ENCODE measurements at regions not wholly inside any gene's neighbourhood (a gene's known extent, or its start where the extent isn't known, plus 50 kb on each side); places are given as distances from the start of the nearest gene placed in this dataset.

GRCh38 chr7:68429411-68430117 is 1168.7 kb upstream of the AUTS2 start:
- H3K27ac Mint-ChIP-seq = no peak overlapping the region
- intact Hi-C loops (cut with micrococcal nuclease) = no loop called here
- no peaks in the 10 kb centered on the region for H3K36me3 Mint-ChIP-seq (ENCODE audit: low read depth)
- H3K4me3 Mint-ChIP-seq = no peak overlapping the region
- H3K9me3 Mint-ChIP-seq = peaks cover 58% of the 10 kb centered on the region
- H3K27me3 Mint-ChIP-seq (ENCODE audit: insufficient read depth) = no peaks in the 10 kb centered on the region
- DNase-seq (ENCODE audit: low spot score) = no peak
- no peaks in the 10 kb centered on the region for H3K4me1 Mint-ChIP-seq (ENCODE audit: low read depth)

- H3K36me3 Mint-ChIP-seq (ENCODE audit: low read depth) = no peaks in the 10 kb centered on the region
- no peak overlapping the region for H3K4me3 Mint-ChIP-seq
- no peak overlapping the region for H3K27ac Mint-ChIP-seq
- intact Hi-C loops (cut with micrococcal nuclease) = no loop called here
- H3K4me1 Mint-ChIP-seq (ENCODE audit: low read depth) = no peaks in the 10 kb centered on the region
- H3K27me3 Mint-ChIP-seq (ENCODE audit: insufficient read depth) = no peaks in the 10 kb centered on the region
- H3K9me3 Mint-ChIP-seq = peaks cover 67% of the 10 kb centered on the region
- DNase-seq (ENCODE audit: low spot score) = no peak
Measured at GRCh38 chr7:68432585-68432984, 1165.7 kb upstream of the AUTS2 start.

DNA sequence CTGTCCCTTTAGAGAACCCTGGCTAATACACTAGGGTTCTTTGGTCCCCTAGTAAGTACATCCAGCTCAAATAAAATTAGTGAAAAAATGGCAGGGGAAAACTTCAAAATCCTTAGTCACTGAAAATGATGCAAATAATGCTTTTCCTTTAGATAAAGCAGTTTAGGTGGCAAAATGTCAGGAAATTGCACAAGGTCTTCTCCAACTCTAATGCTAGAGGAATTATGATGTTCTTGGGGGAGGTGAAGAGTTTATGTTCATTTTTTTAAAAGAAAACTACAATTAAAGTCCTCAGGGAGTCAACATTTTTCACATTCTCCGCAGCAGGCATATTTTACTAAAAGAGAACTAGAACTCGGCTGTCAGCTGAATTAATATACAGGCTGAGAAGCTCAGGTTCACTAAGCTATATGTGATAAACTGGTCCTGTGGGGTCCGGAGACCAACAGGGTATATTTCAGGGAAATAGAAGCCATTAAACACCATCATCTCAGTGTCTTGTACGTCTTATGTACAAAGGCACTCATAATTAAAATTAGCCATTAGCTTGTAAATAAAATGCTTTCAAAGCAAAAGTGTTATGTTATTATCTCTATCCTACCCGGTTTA is 1164.7 kb upstream of the AUTS2 start:
- no peaks in the 10 kb centered on the region for H3K27me3 Mint-ChIP-seq (ENCODE audit: insufficient read depth)
- no peaks in the 10 kb centered on the region for H3K4me1 Mint-ChIP-seq (ENCODE audit: low read depth)
- H3K27ac Mint-ChIP-seq = no peak overlapping the region
- H3K36me3 Mint-ChIP-seq (ENCODE audit: low read depth) = no peaks in the 10 kb centered on the region
- no peak for DNase-seq (ENCODE audit: low spot score)
- peaks cover 67% of the 10 kb centered on the region for H3K9me3 Mint-ChIP-seq
- intact Hi-C loops (cut with micrococcal nuclease) = no loop called here
- H3K4me3 Mint-ChIP-seq = no peak overlapping the region

GRCh38 chr7:68434857-68435256 is 1163.4 kb upstream of the AUTS2 start:
- Mint-ChIP-seq H3K27ac (no peak overlapping the region), H3K4me3 (no peak overlapping the region), H3K36me3 (ENCODE audit: low read depth) (no peaks in the 10 kb centered on the region), H3K27me3 (ENCODE audit: insufficient read depth) (no peaks in the 10 kb centered on the region), H3K4me1 (ENCODE audit: low read depth) (no peaks in the 10 kb centered on the region), H3K9me3 (peaks cover 65% of the 10 kb centered on the region)
- no peak for DNase-seq (ENCODE audit: low spot score)
- intact Hi-C loops (cut with micrococcal nuclease) = no loop called here

DNA sequence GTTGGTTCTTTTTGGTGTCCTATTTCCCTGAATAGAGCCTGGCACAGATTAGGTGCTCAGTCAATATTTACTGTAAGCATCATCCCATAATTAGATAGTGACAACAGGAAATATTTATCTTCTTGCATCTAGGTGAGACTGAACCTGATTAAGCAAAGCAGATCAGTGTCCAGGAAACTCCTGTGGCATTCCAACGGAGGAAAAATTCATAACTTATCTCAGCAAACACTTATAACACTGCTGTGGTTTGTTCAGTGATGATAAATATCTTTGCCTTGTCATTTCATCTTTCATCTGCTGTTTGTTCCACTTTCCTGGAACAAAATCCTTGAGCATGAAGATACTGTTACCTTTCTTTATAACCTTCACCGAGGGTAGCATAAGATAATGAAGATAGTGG is 1160.3 kb upstream of the AUTS2 start:
- no peaks in the 10 kb centered on the region for H3K36me3 Mint-ChIP-seq (ENCODE audit: low read depth)
- H3K27ac Mint-ChIP-seq = no peak overlapping the region
- intact Hi-C loops (cut with micrococcal nuclease) = no loop called here
- DNase-seq (ENCODE audit: low spot score) = no peak
- H3K4me1 Mint-ChIP-seq (ENCODE audit: low read depth) = no peaks in the 10 kb centered on the region
- H3K4me3 Mint-ChIP-seq = no peak overlapping the region
- no peaks in the 10 kb centered on the region for H3K27me3 Mint-ChIP-seq (ENCODE audit: insufficient read depth)
- H3K9me3 Mint-ChIP-seq = peaks cover 56% of the 10 kb centered on the region

- no peaks in the 10 kb centered on the region for H3K36me3 Mint-ChIP-seq (ENCODE audit: low read depth)
- no peaks in the 10 kb centered on the region for H3K27me3 Mint-ChIP-seq (ENCODE audit: insufficient read depth)
- H3K9me3 Mint-ChIP-seq = peaks cover 57% of the 10 kb centered on the region
- H3K27ac Mint-ChIP-seq = no peak overlapping the region
- DNase-seq (ENCODE audit: low spot score) = no peak
- H3K4me1 Mint-ChIP-seq (ENCODE audit: low read depth) = no peaks in the 10 kb centered on the region
- H3K4me3 Mint-ChIP-seq = no peak overlapping the region
- intact Hi-C loops (cut with micrococcal nuclease) = no loop called here
Measured at GRCh38 chr7:68438811-68439210, 1159.5 kb upstream of the AUTS2 start.

GRCh38 chr7:68439897-68440296 is 1158.4 kb upstream of the AUTS2 start:
- Mint-ChIP-seq H3K27ac (no peak overlapping the region), H3K9me3 (peaks cover 56% of the 10 kb centered on the region), H3K27me3 (ENCODE audit: insufficient read depth) (no peaks in the 10 kb centered on the region), H3K36me3 (ENCODE audit: low read depth) (no peaks in the 10 kb centered on the region), H3K4me3 (no peak overlapping the region), H3K4me1 (ENCODE audit: low read depth) (no peaks in the 10 kb centered on the region)
- intact Hi-C loops (cut with micrococcal nuclease) = no loop called here
- no peak for DNase-seq (ENCODE audit: low spot score)

DNA sequence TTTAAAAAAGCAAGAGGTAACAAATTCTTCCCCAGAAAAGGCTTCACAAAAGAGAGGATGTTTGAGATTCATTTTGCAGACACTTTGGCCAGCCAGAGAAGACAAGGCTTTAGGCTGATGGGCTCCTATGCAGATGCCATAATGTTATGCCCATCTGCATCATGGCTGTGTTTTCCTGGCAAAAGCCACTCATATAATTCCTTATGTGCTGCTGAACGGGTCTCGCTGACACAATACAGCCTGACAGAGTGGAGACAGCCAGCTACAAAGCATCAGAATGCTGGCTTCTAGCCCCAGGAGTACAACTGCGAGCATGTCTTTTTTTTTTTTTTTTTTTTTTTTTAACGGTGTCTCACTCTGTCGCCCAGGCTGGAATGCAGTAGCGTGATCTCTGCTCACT is 1157.4 kb upstream of the AUTS2 start:
- Mint-ChIP-seq H3K4me1 (ENCODE audit: low read depth) (no peaks in the 10 kb centered on the region), H3K36me3 (ENCODE audit: low read depth) (no peaks in the 10 kb centered on the region), H3K9me3 (peaks cover 58% of the 10 kb centered on the region), H3K27me3 (ENCODE audit: insufficient read depth) (no peaks in the 10 kb centered on the region), H3K27ac (no peak overlapping the region), H3K4me3 (no peak overlapping the region)
- DNase-seq (ENCODE audit: low spot score) = no peak
- intact Hi-C loops (cut with micrococcal nuclease) = no loop called here

DNA sequence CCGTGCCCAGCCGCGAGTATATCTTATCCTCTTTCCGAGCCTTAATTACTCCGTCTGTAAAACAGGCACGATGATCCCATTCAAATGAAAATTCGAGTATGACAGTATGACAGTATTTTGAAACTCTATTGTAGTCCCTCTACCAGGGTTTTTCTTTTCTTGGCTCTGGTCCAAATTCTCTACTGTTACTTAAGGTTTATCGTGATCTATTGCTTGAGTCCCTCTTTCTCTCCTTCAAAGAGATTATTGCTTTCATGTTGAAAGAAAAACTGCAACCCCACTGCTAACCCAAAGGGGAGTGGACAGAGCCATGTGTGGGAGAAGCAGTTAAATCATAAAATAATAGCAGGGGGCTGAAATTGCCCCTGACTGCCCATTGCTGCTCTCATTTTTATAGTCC is 1156.6 kb upstream of the AUTS2 start:
- no peaks in the 10 kb centered on the region for H3K4me1 Mint-ChIP-seq (ENCODE audit: low read depth)
- H3K4me3 Mint-ChIP-seq = no peak overlapping the region
- no peak for DNase-seq (ENCODE audit: low spot score)
- no peak overlapping the region for H3K27ac Mint-ChIP-seq
- peaks cover 60% of the 10 kb centered on the region for H3K9me3 Mint-ChIP-seq
- no peaks in the 10 kb centered on the region for H3K27me3 Mint-ChIP-seq (ENCODE audit: insufficient read depth)
- intact Hi-C loops (cut with micrococcal nuclease) = no loop called here
- no peaks in the 10 kb centered on the region for H3K36me3 Mint-ChIP-seq (ENCODE audit: low read depth)

GRCh38 chr7:68442931-68443631 is 1155.2 kb upstream of the AUTS2 start:
- H3K27me3 Mint-ChIP-seq (ENCODE audit: insufficient read depth) = no peaks in the 10 kb centered on the region
- H3K4me1 Mint-ChIP-seq (ENCODE audit: low read depth) = no peaks in the 10 kb centered on the region
- intact Hi-C loops (cut with micrococcal nuclease) = no loop called here
- H3K9me3 Mint-ChIP-seq = peaks cover 48% of the 10 kb centered on the region
- DNase-seq (ENCODE audit: low spot score) = no peak
- no peak overlapping the region for H3K4me3 Mint-ChIP-seq
- no peak overlapping the region for H3K27ac Mint-ChIP-seq
- no peaks in the 10 kb centered on the region for H3K36me3 Mint-ChIP-seq (ENCODE audit: low read depth)

DNA sequence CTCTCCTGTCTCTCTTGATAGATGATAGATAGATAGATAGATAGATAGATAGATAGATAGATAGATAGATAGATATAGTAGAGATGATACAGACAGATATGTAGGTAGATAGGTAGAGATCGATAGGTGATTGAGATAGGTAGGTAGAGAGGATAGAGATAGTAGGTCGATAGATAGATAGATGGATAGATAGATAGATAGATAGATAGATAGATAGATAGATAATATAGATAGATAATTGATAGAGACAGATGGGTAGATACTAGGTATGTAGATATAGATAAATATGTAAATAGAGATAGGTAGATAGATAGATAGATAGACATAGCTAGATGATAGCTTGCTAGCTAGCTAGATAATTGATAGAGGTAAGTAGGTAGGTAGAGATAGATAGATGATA is 1154.2 kb upstream of the AUTS2 start:
- Mint-ChIP-seq H3K27ac (no peak overlapping the region), H3K27me3 (ENCODE audit: insufficient read depth) (no peaks in the 10 kb centered on the region), H3K4me1 (ENCODE audit: low read depth) (no peaks in the 10 kb centered on the region), H3K36me3 (ENCODE audit: low read depth) (no peaks in the 10 kb centered on the region), H3K9me3 (peaks cover 43% of the 10 kb centered on the region), H3K4me3 (no peak overlapping the region)
- no peak for DNase-seq (ENCODE audit: low spot score)
- intact Hi-C loops (cut with micrococcal nuclease) = no loop called here

DNA sequence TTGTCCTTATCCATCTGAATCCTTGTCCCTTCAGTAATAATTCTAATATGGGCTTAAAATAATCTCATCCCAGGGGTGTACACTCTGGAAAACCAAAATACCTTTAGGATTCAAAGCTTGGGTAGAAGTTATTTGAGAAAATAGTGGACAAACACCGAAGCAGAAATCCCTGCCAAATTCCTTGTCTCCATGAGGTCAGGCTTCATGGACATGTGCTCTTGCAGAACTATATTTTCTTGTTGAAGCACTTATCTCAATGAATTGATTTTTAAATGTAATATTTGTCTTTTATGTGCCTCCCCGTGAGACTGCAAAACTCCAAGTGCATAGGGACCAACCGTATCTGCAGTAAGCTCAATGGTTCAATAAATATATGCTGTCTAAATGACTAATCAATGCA is 1153.3 kb upstream of the AUTS2 start:
- H3K27ac Mint-ChIP-seq = no peak overlapping the region
- H3K4me1 Mint-ChIP-seq (ENCODE audit: low read depth) = no peaks in the 10 kb centered on the region
- intact Hi-C loops (cut with micrococcal nuclease) = no loop called here
- no peak overlapping the region for H3K4me3 Mint-ChIP-seq
- H3K36me3 Mint-ChIP-seq (ENCODE audit: low read depth) = no peaks in the 10 kb centered on the region
- peaks cover 51% of the 10 kb centered on the region for H3K9me3 Mint-ChIP-seq
- no peak for DNase-seq (ENCODE audit: low spot score)
- H3K27me3 Mint-ChIP-seq (ENCODE audit: insufficient read depth) = no peaks in the 10 kb centered on the region

DNA sequence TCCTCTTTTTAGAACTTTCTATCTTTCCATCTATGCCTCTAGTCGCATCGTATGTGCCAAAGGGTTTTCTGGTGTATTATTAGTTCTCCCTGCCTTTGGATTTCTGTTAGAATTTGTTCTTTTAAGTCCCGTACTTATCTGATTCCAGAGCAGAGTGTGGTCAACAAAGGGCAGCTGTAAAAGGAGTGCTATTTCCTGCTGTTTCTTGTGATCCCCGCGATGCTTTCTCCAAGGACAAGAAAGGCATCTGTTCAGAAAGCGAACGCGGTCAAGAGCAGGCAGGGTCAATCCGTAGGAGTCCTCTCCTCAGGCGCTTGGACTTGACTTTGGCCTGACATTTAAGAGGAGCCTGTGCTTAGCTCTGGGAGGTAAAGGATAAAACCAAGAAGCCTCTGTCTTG is 1152.1 kb upstream of the AUTS2 start:
- intact Hi-C loops (cut with micrococcal nuclease) = no loop called here
- H3K4me3 Mint-ChIP-seq = no peak overlapping the region
- DNase-seq (ENCODE audit: low spot score) = no peak
- no peak overlapping the region for H3K27ac Mint-ChIP-seq
- no peaks in the 10 kb centered on the region for H3K4me1 Mint-ChIP-seq (ENCODE audit: low read depth)
- no peaks in the 10 kb centered on the region for H3K36me3 Mint-ChIP-seq (ENCODE audit: low read depth)
- H3K27me3 Mint-ChIP-seq (ENCODE audit: insufficient read depth) = no peaks in the 10 kb centered on the region
- H3K9me3 Mint-ChIP-seq = peaks cover 52% of the 10 kb centered on the region

Measured in activated T-helper 1 cell treated with anti-CD3 and anti-CD28 coated beads, Interleukin-12 subunit alpha, Interleukin-12 subunit beta, Interleukin-2, Interleukin-4 antibody, amounts not matched to agents 30 ng/mL and 10 ng/mL and 1 ng/mL, durations not matched to agents 14 hours and 24 hours and 36 hours (primary cell).